ENCODE measurements at regions not wholly inside any gene's neighbourhood (a gene's known extent, or its start where the extent isn't known, plus 50 kb on each side); places are given as distances from the start of the nearest gene placed in this dataset.
"Not testable (repeated sequence)": the region's sequence is repeated elsewhere in the genome, so short reads cannot be mapped to it uniquely, and the experiment has no call there.

GRCh38 chr7:116368965-116369364 is 130.6 kb upstream of the CAV2 start:
- no peak for TF ChIP-seq CTCF (IDR thresholded peaks at IDR 0.05; ENCODE audit: insufficient read depth, low read depth, low read length)
- no peak overlapping the region for H3K4me3 ChIP-seq (ENCODE audit: low read depth, low read length)
- DNase-seq (ENCODE audit: low read depth), result no peak

DNA sequence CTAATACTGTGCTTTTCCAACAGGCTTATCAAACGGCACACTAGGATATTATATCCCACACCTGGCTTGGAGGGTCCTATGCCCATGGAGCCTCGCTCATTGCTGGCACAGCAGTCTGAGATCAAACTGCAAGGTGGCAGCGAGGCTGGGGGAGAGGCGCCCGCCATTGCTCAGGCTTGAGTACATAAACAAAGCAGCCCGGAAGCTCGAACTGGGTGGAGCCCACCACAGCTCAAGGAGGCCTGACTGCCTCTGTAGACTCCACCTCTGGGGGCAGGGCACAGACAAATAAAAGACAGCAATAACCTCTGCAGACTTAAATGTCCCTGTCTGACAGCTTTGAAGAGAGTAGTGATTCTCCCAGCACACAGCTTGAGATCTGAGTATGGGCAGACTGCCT is 128.0 kb upstream of the CAV2 start:
- H3K4me3 ChIP-seq (ENCODE audit: low read depth, low read length); DNase-seq (ENCODE audit: low read depth): not testable (repeated sequence)

DNA sequence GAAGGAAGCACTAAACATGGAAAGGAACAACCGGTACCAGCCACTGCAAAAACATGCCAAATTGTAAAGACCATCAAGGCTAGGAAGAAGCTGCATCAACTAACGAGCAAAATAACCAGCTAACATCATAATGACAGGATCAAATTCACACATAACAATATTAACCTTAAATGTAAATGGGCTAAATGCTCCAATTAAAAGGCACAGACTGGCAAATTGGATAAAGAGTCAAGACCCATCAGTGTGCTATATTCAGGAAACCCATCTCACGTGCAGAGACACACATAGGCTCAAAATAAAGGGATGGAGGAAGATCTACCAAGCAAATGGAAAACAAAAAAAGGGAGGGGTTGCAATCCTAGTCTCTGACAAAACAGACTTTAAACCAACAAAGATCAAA is 126.3 kb upstream of the CAV2 start:
- not testable (repeated sequence) for DNase-seq (ENCODE audit: low read depth); H3K4me3 ChIP-seq (ENCODE audit: low read depth, low read length)

GRCh38 chr7:116377721-116378120 is 121.8 kb upstream of the CAV2 start:
- H3K4me3 ChIP-seq (ENCODE audit: low read depth, low read length), result no peak overlapping the region
- no peak for DNase-seq (ENCODE audit: low read depth)
- no peak for TF ChIP-seq CTCF (IDR thresholded peaks at IDR 0.05; ENCODE audit: insufficient read depth, low read depth, low read length)

GRCh38 chr7:116380025-116380424 is 119.5 kb upstream of the CAV2 start:
- peak; percentile 29 for DNase-seq (ENCODE audit: low read depth)
- TF ChIP-seq CTCF (IDR thresholded peaks at IDR 0.05; ENCODE audit: insufficient read depth, low read depth, low read length), result no peak
- H3K4me3 ChIP-seq (ENCODE audit: low read depth, low read length), result no peak overlapping the region

GRCh38 chr7:116382375-116382774 is 117.2 kb upstream of the CAV2 start:
- no peak overlapping the region for H3K4me3 ChIP-seq (ENCODE audit: low read depth, low read length)
- TF ChIP-seq CTCF (IDR thresholded peaks at IDR 0.05; ENCODE audit: insufficient read depth, low read depth, low read length), result no peak
- DNase-seq (ENCODE audit: low read depth), result no peak

- no peak overlapping the region for H3K4me3 ChIP-seq (ENCODE audit: low read depth, low read length)
- DNase-seq (ENCODE audit: low read depth), result no peak
- no peak for TF ChIP-seq CTCF (IDR thresholded peaks at IDR 0.05; ENCODE audit: insufficient read depth, low read depth, low read length)
Observed at GRCh38 chr7:116384936-116385635, 114.5 kb upstream of the CAV2 start.

GRCh38 chr7:116386674-116387073 is 112.9 kb upstream of the CAV2 start:
- TF ChIP-seq CTCF (IDR thresholded peaks at IDR 0.05; ENCODE audit: insufficient read depth, low read depth, low read length), result no peak
- no peak for DNase-seq (ENCODE audit: low read depth)
- H3K4me3 ChIP-seq (ENCODE audit: low read depth, low read length), result no peak overlapping the region

Measured in fibroblast of villous mesenchyme (primary cell).